ENCODE measurements at regions not wholly inside any gene's neighbourhood (a gene's known extent, or its start where the extent isn't known, plus 50 kb on each side); places are given as distances from the start of the nearest gene placed in this dataset.

DNA sequence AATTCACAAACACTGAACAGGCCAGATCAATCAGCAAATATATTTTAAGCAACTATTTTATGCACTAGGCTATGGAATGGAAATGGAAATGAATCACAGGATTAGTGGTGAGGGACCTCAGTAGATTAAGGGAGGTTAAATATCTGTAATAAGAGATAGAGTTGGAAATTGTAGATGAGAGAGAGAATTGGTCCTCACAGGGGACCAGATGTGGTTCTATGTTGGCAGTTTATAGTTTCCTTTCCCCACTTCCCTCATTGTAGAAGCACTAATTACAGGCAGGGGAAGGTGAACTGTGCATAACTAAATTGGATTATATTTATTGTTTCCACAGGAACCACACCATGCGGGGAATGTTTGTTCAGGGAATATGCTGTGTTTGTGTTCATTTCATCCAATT, 496.2 kb downstream of the ARHGEF28 start:
- Histone ChIP-seq H3K4me3 (no peak overlapping the region), H3K4me1 (peaks cover 43% of the 10 kb centered on the region), H3K27me3 (no peaks in the 10 kb centered on the region), H3K36me3 (no peaks in the 10 kb centered on the region), H3K9me3 (replicated peaks) (0 out of 2 replicates have a peak, but pooled peaks cover 6% of the 10 kb centered on the region), H3K27ac (peak overlapping the region; percentile 85)
- DNase-seq = peak in 1 of 2 experiments; percentile 63

DNA sequence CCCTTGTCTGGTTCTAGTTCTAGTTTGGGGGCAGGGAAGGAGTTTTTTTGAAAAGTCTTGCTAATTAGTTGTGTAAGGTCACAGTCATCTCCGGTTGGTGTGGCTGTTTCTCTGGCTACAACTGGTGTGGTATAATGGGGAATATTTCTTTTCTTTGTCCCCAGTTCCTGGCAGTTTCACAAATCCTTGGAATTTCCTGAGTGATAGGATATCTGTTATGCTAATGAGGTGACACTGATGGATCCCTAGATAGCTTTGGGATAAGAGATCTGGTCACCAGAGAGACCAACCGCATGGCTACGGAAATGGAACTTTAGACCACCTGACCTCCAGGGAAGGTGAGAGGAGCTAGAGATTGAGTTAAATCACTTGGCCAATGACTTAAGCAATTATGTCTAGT, 494.6 kb downstream of the ARHGEF28 start:
- no peaks in the 10 kb centered on the region for H3K27me3 ChIP-seq
- H3K4me3 ChIP-seq = no peak overlapping the region
- peaks cover 43% of the 10 kb centered on the region for H3K4me1 ChIP-seq
- 0 out of 2 replicates have a peak, but pooled peaks cover 6% of the 10 kb centered on the region for H3K9me3 ChIP-seq (replicated peaks)
- DNase-seq = no peak
- no peak overlapping the region for H3K27ac ChIP-seq
- no peaks in the 10 kb centered on the region for H3K36me3 ChIP-seq

DNA sequence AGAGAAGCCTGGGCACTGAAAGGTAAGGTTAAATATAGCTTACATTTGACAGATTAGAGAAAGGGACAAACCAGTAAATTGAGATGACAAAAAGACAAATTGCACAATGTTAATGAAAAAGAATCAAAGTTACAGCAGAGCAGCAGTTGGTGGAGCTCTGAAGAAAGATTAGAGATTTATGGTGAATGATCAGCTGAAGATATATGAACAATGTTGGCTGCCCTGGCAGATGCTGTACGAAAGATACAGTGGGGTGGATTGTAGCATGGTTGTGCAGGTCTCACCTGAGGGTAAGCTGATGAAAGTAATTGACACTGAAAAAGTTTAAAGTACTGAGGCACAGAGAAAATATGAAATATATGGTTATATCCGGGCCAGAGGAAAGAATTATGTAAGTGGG, 492.1 kb downstream of the ARHGEF28 start:
- peaks cover 40% of the 10 kb centered on the region for H3K4me1 ChIP-seq
- H3K36me3 ChIP-seq = no peaks in the 10 kb centered on the region
- no peak overlapping the region for H3K4me3 ChIP-seq
- no peak overlapping the region for H3K27ac ChIP-seq
- H3K9me3 ChIP-seq (replicated peaks) = 0 out of 2 replicates have a peak, but pooled peaks cover 6% of the 10 kb centered on the region
- no peak for DNase-seq
- H3K27me3 ChIP-seq = no peaks in the 10 kb centered on the region

DNA sequence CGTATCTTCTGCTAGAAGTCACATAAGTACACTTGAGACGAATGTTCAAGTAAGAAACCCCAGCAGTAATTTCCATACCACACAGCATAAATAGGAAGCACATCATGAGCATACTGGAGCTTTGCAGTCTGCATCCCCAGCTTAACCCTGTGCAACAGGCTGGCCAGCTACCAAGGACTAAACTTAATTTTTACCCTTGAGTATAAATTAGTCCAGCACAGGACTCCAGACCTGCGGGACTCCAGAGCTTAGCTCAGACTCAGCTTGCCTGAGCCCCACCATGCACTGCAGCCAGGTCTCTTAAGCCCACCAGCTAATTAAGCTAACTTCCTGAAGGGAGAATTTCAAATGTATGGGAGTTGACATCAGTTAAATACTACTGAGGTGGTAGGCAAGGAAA, 491.0 kb downstream of the ARHGEF28 start:
- Histone ChIP-seq H3K4me3 (no peak overlapping the region), H3K36me3 (no peaks in the 10 kb centered on the region), H3K27me3 (no peaks in the 10 kb centered on the region), H3K4me1 (peaks cover 30% of the 10 kb centered on the region), H3K9me3 (replicated peaks) (0 out of 2 replicates have a peak, but pooled peaks cover 6% of the 10 kb centered on the region), H3K27ac (no peak overlapping the region)
- no peak for DNase-seq

DNA sequence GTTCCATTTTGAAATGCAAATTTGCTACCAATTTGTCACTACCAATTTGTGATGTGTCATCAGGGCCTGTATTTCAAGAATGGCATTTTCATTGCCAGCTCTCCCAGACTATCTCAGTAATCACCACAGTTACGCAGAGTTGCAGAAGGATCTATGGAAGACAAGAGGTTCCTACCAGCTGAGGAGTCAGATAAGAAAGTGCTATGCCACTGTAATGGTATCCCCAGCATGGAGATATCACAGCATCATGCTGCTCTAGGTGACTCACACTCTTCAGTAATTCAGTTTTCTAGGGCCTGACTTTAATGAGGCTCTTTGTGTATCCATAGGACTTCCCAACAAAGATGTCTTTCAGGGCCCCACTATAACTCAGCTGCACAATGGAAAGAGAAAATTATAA, 490.3 kb downstream of the ARHGEF28 start:
- Histone ChIP-seq H3K4me1 (peaks cover 23% of the 10 kb centered on the region), H3K36me3 (no peaks in the 10 kb centered on the region), H3K27me3 (no peaks in the 10 kb centered on the region), H3K4me3 (no peak overlapping the region), H3K9me3 (replicated peaks) (0 out of 2 replicates have a peak, but pooled peaks cover 6% of the 10 kb centered on the region), H3K27ac (no peak overlapping the region)
- DNase-seq = no peak

DNA sequence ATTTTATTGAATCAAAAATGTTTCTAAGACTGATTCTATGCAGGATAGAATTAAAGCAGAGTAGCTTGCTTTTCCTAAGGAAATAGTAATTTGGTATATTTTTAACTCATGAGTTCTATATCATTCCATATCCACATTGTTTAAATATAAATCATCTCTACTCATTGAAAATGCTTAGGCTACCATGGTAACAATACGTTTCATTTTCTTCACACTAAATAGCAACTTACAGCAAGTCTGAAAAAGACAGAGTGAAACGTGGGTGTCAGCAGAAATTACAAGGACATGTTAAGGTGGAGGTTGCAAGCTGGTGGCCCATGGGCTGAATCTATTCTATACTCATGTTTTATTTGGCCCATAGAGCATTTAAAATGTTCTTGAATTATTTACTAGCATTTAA, 487.9 kb downstream of the ARHGEF28 start:
- no peak for DNase-seq
- no peaks in the 10 kb centered on the region for H3K36me3 ChIP-seq
- no peak overlapping the region for H3K4me3 ChIP-seq
- no peaks in the 10 kb centered on the region for H3K27me3 ChIP-seq
- H3K4me1 ChIP-seq = peaks cover 35% of the 10 kb centered on the region
- H3K27ac ChIP-seq = no peak overlapping the region
- no peaks in the 10 kb centered on the region for H3K9me3 ChIP-seq (replicated peaks)

DNA sequence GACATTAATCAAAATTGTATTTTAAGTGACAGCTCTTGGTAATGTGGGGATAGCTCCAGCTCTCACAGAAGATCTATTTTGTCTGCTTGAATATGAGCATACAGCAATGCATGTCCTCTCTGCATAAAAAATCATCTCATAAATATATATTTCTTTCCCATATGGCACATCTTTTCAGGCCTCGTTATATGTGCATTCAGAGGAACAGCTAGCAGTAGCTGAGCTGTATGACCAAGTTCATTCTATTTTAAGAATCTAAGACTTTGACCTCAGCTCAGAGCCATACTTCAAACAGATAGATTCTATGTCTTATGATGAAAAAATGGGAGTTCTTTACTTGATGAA, 487.2 kb downstream of the ARHGEF28 start:
- Histone ChIP-seq H3K27me3 (no peaks in the 10 kb centered on the region), H3K4me3 (no peak overlapping the region), H3K9me3 (replicated peaks) (no peaks in the 10 kb centered on the region), H3K4me1 (peaks cover 43% of the 10 kb centered on the region), H3K36me3 (no peaks in the 10 kb centered on the region), H3K27ac (no peak overlapping the region)
- no peak for DNase-seq

DNA sequence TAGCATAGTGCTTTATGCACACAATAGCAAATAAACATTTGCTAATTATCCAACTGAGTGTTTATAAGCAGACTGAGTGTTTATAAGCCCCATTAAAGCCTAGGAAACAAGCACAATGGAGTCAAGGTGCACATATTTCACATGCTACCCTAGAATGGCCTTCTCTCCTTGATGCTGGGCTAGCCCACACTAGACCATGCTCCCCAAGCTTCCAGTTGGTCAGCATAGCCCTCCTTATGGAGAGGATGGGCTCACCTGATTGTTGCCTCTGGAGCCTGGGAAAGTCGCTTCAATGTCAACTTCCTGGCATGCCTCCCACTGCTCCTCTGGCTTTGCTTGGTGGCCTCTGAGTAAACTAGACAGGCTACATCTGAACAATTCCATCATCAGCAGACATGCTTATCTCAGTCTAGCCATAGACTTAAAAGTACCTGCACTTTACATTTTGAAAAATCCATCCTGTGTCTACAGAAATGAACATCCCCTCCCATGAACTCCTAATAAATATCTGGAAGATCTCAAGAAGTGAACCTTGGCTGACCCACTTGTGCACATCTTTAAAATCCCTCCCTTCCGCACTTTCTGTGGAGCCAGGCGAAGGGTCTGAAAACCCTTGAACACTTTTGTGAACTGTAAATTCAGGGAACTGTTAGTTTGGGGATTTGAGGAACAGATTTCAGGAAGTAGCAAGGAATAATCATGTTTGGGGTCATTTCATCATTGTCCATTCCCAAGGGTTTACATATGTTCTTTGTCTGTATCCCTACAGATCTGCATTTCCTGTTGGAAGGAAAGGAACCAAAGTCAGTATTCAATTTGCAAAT, 486.6 kb downstream of the ARHGEF28 start:
- H3K4me3 ChIP-seq = no peak overlapping the region
- H3K27me3 ChIP-seq = no peaks in the 10 kb centered on the region
- no peaks in the 10 kb centered on the region for H3K9me3 ChIP-seq (replicated peaks)
- no peak for DNase-seq
- no peak overlapping the region for H3K27ac ChIP-seq
- no peaks in the 10 kb centered on the region for H3K36me3 ChIP-seq
- peaks cover 47% of the 10 kb centered on the region for H3K4me1 ChIP-seq

DNA sequence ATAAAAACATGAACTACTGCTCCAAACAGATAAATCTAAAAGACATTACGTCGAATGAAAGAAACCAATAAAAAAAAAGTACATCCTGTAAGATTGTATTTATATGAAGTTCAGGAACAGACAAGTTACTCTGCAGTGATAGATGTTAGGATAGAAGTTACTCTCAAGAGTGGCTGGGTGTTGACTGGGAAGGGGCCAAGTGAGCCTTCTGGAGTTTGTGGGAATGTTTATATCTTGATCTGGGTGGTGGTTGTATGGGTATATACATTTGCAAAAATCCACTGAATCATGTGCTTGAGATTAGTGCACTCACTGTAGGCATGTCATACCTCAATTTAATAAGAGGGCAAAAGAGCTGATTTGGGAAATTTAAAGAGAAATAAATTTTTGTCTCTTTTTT, 485.8 kb downstream of the ARHGEF28 start:
- Histone ChIP-seq H3K36me3 (no peaks in the 10 kb centered on the region), H3K9me3 (replicated peaks) (no peaks in the 10 kb centered on the region), H3K27ac (no peak overlapping the region), H3K4me3 (no peak overlapping the region), H3K27me3 (no peaks in the 10 kb centered on the region), H3K4me1 (peaks cover 55% of the 10 kb centered on the region)
- DNase-seq = no peak

DNA sequence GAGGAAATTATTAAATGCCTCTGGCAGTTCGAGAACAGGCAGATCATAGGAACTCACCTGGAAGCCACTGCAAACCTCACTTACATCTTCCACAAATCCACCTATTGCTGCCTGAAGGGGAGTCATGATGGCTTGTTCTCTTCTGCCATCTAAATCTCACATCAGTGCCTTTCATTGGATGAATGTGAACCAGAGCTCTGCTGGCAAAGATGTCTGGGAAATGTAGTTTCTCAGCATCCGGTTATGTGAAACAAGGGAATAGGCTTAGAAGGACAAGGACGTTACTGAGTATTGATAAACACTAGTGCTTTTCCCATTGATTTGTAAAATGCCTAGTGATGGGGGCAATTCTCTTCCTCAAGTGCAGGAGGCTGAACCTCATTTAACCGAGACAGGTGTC, 483.3 kb downstream of the ARHGEF28 start:
- peak in 1 of 2 experiments; percentile 55 for DNase-seq
- Histone ChIP-seq H3K9me3 (replicated peaks) (no peaks in the 10 kb centered on the region), H3K36me3 (no peaks in the 10 kb centered on the region), H3K4me1 (peaks cover 61% of the 10 kb centered on the region), H3K27ac (peak overlapping the region; percentile 92), H3K27me3 (no peaks in the 10 kb centered on the region), H3K4me3 (no peak overlapping the region)

DNA sequence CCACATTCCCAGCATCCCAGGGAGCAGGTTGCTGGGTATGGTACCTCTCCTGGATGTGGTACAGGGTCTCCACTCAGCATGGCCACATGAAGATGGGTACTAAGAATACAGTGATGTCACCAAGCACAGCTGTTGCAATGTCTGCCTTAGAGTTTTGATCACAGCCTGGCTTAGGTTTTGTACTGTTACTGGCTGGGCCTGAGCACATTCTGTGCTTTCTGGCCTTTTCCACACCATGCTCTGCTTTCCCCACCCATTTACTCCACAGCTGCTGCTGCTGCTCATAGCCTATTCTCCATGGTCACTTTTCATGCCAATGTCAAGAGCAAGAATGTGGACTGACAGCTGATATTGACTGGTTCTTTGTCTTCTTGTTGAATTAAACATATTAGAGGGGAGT, 481.9 kb downstream of the ARHGEF28 start:
- H3K27ac ChIP-seq = peak overlapping the region; percentile 92
- no peaks in the 10 kb centered on the region for H3K9me3 ChIP-seq (replicated peaks)
- H3K4me1 ChIP-seq = peaks cover 47% of the 10 kb centered on the region
- H3K4me3 ChIP-seq = no peak overlapping the region
- H3K27me3 ChIP-seq = no peaks in the 10 kb centered on the region
- no peaks in the 10 kb centered on the region for H3K36me3 ChIP-seq
- DNase-seq = peak; percentile 94 to 98

DNA sequence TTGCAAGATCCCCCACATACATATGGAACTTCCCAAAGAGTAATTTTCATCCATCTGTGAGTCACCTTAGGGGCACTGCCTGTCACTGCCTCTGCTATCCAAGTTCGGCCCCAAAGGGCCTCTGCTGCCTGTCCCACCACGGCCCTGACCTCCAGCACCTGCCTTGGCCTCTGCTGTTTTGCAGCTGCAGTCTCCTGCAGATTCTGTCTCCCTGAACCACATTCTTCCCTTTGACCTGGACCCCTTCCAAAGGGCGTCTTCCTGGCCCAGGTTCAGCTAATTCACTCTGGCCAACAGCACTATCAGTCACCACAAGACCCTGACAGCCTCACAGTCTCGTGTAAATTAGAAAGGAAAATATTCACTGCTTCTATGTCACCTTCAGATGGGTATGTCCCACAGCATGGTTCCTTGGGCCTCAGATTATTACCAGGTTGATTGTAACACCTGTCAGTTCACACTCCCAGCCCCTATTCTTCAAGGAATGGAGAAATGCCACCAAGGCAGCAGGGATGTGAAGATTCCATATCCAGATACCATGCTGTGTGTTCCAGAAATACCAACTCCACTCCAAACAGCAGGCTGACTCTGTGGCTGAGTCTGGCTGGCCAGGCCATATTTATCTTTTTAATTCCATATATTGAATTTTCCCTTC, 479.3 kb downstream of the ARHGEF28 start:
- Histone ChIP-seq H3K4me3 (no peak overlapping the region), H3K27me3 (no peaks in the 10 kb centered on the region), H3K27ac (no peak overlapping the region), H3K9me3 (replicated peaks) (no peaks in the 10 kb centered on the region), H3K4me1 (peaks cover 45% of the 10 kb centered on the region), H3K36me3 (no peaks in the 10 kb centered on the region)
- DNase-seq = no peak

DNA sequence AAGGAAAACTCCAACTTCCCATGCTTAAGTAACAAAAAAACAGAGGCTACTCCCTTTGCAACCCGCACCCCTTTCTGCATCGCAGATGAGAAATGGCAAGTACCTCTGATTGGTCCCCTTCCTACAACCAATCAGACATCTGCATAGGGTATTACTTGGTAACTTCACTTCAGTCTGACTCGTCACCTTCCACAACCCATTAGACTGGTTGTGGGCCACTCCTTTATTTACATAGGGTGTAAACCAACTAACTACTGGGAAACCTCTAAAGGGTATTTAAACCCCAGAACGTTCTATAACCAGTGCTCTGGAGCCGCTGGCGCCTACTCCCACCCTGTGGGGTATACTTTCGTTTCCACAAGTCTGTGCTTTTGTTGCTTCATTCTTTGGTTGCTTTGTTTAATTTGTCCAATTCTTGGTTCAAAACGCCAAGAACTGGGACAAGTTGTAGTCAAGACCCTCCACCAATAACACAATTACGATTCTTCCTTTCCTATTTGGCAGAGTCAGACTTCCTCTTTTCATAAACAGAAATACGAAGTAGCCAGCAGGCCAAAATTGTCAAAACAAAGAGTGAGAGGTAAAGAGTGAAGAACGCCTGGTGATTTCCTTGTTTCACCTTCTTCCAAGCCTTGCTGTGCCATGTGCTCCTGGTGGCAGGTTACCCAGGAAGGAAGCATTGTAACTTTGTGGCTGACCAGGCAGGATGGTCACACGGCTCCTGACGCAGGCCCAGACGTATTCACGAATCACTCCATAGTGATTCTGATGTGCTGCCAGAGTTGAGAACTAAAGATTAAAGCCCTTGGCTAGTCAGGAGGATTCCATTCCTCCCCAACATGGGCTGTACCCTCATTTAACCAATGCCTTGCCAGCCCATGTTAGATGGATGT, 477.4 kb downstream of the ARHGEF28 start:
- H3K4me1 ChIP-seq = peaks cover 28% of the 10 kb centered on the region
- DNase-seq = no peak

DNA sequence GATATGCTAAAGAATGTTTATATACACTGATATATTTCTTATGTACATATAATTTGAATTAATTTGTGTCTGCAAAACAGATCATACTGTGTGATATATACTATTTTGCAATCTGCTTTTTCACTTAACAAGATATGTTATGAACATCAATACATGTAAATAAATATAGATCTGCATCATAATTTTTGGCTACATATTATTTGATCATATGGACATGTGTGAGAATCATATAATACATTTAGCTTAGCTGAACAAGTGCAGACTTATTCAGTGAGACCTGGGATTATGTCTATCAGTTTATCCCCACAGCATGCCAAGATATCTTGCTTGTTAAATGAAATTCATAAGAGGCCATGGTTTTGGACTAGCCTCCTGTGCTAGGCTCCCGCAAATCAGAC, 474.3 kb downstream of the ARHGEF28 start:
- no peaks in the 10 kb centered on the region for H3K27me3 ChIP-seq
- H3K27ac ChIP-seq = no peak overlapping the region
- no peaks in the 10 kb centered on the region for H3K36me3 ChIP-seq
- no peak for DNase-seq
- peaks cover 9% of the 10 kb centered on the region for H3K4me1 ChIP-seq
- H3K9me3 ChIP-seq (replicated peaks) = 0 out of 2 replicates have a peak, but pooled peaks cover 9% of the 10 kb centered on the region
- H3K4me3 ChIP-seq = no peak overlapping the region

More for the DNA sequence above, 477.4 kb downstream of the ARHGEF28 start:
- no peak overlapping the region for H3K27ac ChIP-seq
- 0 out of 2 replicates have a peak, but pooled peaks cover 9% of the 10 kb centered on the region for H3K9me3 ChIP-seq (replicated peaks)
- H3K4me3 ChIP-seq = no peak overlapping the region
- H3K36me3 ChIP-seq = no peaks in the 10 kb centered on the region
- H3K27me3 ChIP-seq = no peaks in the 10 kb centered on the region
